Suprapubic skin (tissue), 4 donors: ENCODE measurements at regions not wholly inside any gene's neighbourhood (a gene's known extent, or its start where the extent isn't known, plus 50 kb on each side); places are given as distances from the start of the nearest gene placed in this dataset.

ENCODE experiments used
- DNase-seq, 2 donors: peaks; one replicate each; pipeline ENCODE4 v3.0.0-alpha.2; 2019; ENCODE audit warnings: low spot score in 2 of 2
- H3K27ac ChIP-seq: fragments of 200-600 bp; sonication (generic); one replicate; pipeline ENCODE4 v1.5.1; 2019
- H3K27me3 ChIP-seq: fragments of 200-600 bp; sonication (generic); one replicate; pipeline ENCODE4 v1.5.1; 2019
- H3K36me3 ChIP-seq: fragments of 200-600 bp; sonication (generic); one replicate; pipeline ENCODE4 v1.5.1; 2019
- H3K4me1 ChIP-seq: fragments of 200-600 bp; sonication (generic); one replicate; pipeline ENCODE4 v1.5.1; 2019
- H3K4me3 ChIP-seq: fragments of 200-600 bp; sonication (generic); one replicate; pipeline ENCODE4 v1.5.1; 2019; ENCODE audit warnings: mild to moderate bottlenecking
- H3K9me3 ChIP-seq: fragments of 200-600 bp; sonication (generic); one replicate; pipeline ENCODE4 v1.5.1; 2019
- EP300 ChIP-seq: sonication (generic); formaldehyde crosslinking; IDR thresholded peaks from one replicate; pipeline ENCODE4 v1.6.1; 2017; ENCODE audit warnings: antibody characterized with exemption
- POLR2A ChIP-seq, 2 donors: fragments of 450-650 bp; IDR thresholded peaks; one replicate each; pipeline ENCODE4 v1.6.1; 2017; ENCODE audit warnings: antibody characterized with exemption in 2 of 2, mild to moderate bottlenecking in 2 of 2, moderate library complexity in 2 of 2
- POLR2AphosphoS5 ChIP-seq, 3 donors: sonication (generic); formaldehyde crosslinking; IDR thresholded peaks; one replicate each; pipeline ENCODE4 v1.6.1; 2017; ENCODE audit warnings: antibody characterized with exemption in 3 of 3
- WGBS: methylation state at CpG from one replicate; pipeline ENCODE4 v1.1.5; 2018; 5-methylcytosine and 5-hydroxymethylcytosine counted together
- TF ChIP-seq, protein P1 (sequence below), 2 donors: fragments of 200-600 bp in 1 of 2; fragments of 450-650 bp in 1 of 2; sonication (generic) in 1 of 2; IDR thresholded peaks; one replicate each; pipeline ENCODE4 v1.5.1; 2016 to 2019; ENCODE audit warnings: antibody characterized with exemption in 2 of 2, mild to moderate bottlenecking in 1 of 2, moderate library complexity in 1 of 2

DNA sequence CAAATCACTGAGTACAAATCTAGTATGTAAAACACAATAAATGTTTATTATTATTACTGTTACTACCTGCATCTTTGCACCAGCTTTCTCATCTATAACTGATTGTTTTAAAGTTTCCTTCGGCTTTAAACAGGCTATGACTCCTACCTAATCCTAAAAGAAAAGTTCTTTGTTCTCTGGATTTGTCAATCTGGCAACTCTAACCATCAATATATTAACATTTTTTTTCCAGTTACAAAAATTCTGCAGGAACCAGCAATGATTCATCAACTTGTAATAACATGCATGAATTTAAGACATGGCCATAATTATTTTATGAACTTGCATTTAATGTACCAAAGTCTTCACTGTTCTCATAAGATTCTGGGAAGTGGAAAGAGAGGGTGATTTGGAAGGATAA, 228.5 kb downstream of the PIK3R1 start:
- 41% methylated on average over 1 of the region's 1 CpG for WGBS
- H3K9me3 ChIP-seq, result no peaks in the 10 kb centered on the region
- H3K27ac ChIP-seq, result peak overlapping the region; percentile 72
- H3K27me3 ChIP-seq, result no peaks in the 10 kb centered on the region
- H3K36me3 ChIP-seq, result no peaks in the 10 kb centered on the region
- no peak overlapping the region for H3K4me3 ChIP-seq
- H3K4me1 ChIP-seq, result peaks cover 31% of the 10 kb centered on the region
- no peak for DNase-seq
- TF ChIP-seq POLR2AphosphoS5 (IDR thresholded peaks at IDR 0.05) (no peak), EP300 (no peak), POLR2A (IDR thresholded peaks at IDR 0.05) (no peak)
- TF ChIP-seq, protein P1, sequence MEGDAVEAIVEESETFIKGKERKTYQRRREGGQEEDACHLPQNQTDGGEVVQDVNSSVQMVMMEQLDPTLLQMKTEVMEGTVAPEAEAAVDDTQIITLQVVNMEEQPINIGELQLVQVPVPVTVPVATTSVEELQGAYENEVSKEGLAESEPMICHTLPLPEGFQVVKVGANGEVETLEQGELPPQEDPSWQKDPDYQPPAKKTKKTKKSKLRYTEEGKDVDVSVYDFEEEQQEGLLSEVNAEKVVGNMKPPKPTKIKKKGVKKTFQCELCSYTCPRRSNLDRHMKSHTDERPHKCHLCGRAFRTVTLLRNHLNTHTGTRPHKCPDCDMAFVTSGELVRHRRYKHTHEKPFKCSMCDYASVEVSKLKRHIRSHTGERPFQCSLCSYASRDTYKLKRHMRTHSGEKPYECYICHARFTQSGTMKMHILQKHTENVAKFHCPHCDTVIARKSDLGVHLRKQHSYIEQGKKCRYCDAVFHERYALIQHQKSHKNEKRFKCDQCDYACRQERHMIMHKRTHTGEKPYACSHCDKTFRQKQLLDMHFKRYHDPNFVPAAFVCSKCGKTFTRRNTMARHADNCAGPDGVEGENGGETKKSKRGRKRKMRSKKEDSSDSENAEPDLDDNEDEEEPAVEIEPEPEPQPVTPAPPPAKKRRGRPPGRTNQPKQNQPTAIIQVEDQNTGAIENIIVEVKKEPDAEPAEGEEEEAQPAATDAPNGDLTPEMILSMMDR (IDR thresholded peaks at IDR 0.05), result no peak

DNA sequence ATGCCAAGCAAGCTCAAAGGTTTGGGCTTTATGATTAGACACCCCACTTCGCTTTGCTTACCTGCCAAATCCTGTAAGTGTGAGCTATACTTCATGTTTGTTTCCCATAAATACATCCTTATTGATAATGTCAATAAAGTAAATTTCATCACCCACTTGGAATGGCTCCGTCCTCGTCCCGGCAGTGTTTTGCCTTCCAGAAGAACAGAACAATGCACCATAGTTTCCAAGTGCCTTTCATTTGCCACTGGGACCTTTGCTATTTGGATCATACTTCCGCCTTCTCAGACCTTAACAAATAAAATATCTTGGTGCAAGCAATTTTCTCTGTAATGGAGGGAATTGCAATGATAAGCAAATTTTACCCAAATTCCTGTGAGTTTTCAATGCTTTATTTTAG, 229.3 kb downstream of the PIK3R1 start:
- Histone ChIP-seq H3K27me3 (no peaks in the 10 kb centered on the region), H3K4me3 (no peak overlapping the region), H3K36me3 (no peaks in the 10 kb centered on the region), H3K27ac (peak overlapping the region; percentile 72), H3K9me3 (no peaks in the 10 kb centered on the region), H3K4me1 (peaks cover 31% of the 10 kb centered on the region)
- DNase-seq, result no peak
- TF ChIP-seq POLR2AphosphoS5 (IDR thresholded peaks at IDR 0.05) (no peak), EP300 (no peak), POLR2A (IDR thresholded peaks at IDR 0.05) (no peak)
- TF ChIP-seq, protein P1 (IDR thresholded peaks at IDR 0.05), result no peak
- 35% methylated on average over 5 of the region's 5 CpGs for WGBS

GRCh38 chr5:68445257-68446069, 229.9 kb downstream of the PIK3R1 start:
- H3K27ac ChIP-seq, result peak overlapping the region; percentile 72
- no peaks in the 10 kb centered on the region for H3K36me3 ChIP-seq
- TF ChIP-seq, protein P1 (IDR thresholded peaks at IDR 0.05), result no peak
- TF ChIP-seq POLR2AphosphoS5 (IDR thresholded peaks at IDR 0.05) (no peak), EP300 (no peak), POLR2A (IDR thresholded peaks at IDR 0.05) (no peak)
- peaks cover 37% of the 10 kb centered on the region for H3K4me1 ChIP-seq
- WGBS, result 66% methylated on average over 6 of the region's 6 CpGs
- H3K9me3 ChIP-seq, result no peaks in the 10 kb centered on the region
- no peak for DNase-seq
- H3K27me3 ChIP-seq, result no peaks in the 10 kb centered on the region
- no peak overlapping the region for H3K4me3 ChIP-seq

- Histone ChIP-seq H3K9me3 (no peaks in the 10 kb centered on the region), H3K4me1 (peaks cover 41% of the 10 kb centered on the region), H3K4me3 (no peak overlapping the region), H3K27me3 (no peaks in the 10 kb centered on the region), H3K36me3 (no peaks in the 10 kb centered on the region), H3K27ac (peak overlapping the region; percentile 72)
- no peak for DNase-seq
- TF ChIP-seq, protein P1 (IDR thresholded peaks at IDR 0.05), result no peak
- no peak for TF ChIP-seq EP300
- no peak for TF ChIP-seq POLR2AphosphoS5 (IDR thresholded peaks at IDR 0.05)
- no peak for TF ChIP-seq POLR2A (IDR thresholded peaks at IDR 0.05)
- WGBS, result 52% methylated on average over 1 of the region's 1 CpG
These were observed 230.5 kb downstream of the PIK3R1 start for GRCh38 chr5:68446070-68446357.

- Histone ChIP-seq H3K9me3 (no peaks in the 10 kb centered on the region), H3K4me3 (no peak overlapping the region), H3K27ac (no peak overlapping the region), H3K36me3 (no peaks in the 10 kb centered on the region), H3K4me1 (peaks cover 38% of the 10 kb centered on the region), H3K27me3 (no peaks in the 10 kb centered on the region)
- TF ChIP-seq, protein P1 (IDR thresholded peaks at IDR 0.05), result no peak
- TF ChIP-seq EP300, result no peak
- DNase-seq, result no peak
- 79% methylated on average over 1 of the region's 1 CpG for WGBS
These were observed 230.9 kb downstream of the PIK3R1 start for GRCh38 chr5:68446487-68446894.
